Embryonic facial prominence (tissue), 1 donor: ENCODE measurements at regions not wholly inside any gene's neighbourhood (a gene's known extent, or its start where the extent isn't known, plus 50 kb on each side); places are given as distances from the start of the nearest gene placed in this dataset.
"Not testable (repeated sequence)": the region's sequence is repeated elsewhere in the genome, so short reads cannot be mapped to it uniquely, and the experiment has no call there.

Source experiments
- DNase-seq: peaks from one replicate; pipeline ENCODE4 v3.0.0-alpha.2; 2016; ENCODE audit errors: extremely low spot score

DNA sequence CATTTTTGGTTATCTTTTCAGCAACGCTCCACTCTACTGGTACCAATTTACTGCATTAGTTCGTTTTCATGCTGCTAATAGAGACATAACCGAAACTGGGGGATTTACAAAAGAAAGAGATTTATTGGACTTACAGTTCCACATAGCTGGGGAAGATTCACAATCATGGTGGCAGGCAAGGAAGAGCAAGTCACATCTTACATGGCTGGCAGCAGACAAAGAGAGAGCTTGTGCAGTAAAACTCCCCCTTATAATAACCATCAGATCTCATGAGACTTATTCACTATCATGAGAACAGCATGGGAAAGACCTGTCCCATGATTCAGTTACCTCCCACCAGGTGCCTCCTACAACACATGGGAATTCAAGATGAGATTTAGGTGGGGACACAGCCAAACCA lies 1474.2 kb upstream of the NUDT12 start:
- DNase-seq = not testable (repeated sequence)

DNA sequence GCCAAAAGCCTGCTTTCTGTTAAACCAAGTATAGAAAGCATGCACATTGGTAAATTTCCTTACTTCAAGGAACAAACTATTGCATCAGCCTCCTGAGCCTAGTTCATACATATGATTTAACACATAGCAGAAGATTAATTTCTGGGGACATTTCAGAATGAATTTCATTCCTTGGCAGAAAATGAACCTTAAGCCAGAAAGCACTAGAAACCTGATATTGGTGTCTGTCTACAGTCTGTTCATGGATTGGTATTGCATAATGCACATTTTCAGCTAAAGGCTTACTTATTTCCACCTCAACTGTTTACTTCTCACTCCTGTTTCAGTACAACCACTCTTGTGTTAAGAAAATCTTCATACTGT lies 1471.8 kb upstream of the NUDT12 start:
- DNase-seq = no peak

DNA sequence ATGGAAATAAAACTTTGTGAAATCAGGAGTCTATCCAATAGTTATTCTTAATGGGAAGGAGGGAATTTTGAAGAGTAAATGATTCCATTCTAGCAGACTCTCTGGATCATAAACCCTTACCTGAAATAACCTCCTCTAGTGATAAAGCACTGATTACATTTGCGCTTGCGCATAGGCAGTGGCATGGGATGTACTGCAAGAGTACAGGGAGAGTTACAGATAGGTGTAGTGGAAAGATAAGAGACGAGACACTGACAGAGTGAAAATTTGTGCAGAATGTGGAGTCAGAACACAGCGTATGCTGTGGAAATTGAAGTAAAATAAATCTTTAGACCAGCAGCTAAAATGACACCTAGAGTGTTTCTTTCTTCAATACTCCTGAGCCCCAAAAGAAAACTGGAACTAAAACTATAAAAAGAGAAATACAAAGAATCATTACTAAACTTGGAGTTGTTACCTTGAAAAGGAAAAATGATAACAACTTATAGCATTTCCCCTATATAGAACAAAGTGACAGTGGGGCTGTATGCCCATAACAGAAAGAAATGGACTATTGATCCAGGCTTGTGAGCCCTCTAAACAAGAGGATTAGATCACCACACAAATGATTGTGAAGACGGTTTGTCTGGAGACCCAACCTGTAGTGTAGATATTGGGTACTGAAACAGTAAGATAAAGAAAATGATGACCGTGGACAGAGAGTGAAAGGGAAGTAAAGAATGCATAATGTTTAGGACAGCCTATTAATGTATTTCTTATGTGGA lies 1471.2 kb upstream of the NUDT12 start:
- no peak for DNase-seq

DNA sequence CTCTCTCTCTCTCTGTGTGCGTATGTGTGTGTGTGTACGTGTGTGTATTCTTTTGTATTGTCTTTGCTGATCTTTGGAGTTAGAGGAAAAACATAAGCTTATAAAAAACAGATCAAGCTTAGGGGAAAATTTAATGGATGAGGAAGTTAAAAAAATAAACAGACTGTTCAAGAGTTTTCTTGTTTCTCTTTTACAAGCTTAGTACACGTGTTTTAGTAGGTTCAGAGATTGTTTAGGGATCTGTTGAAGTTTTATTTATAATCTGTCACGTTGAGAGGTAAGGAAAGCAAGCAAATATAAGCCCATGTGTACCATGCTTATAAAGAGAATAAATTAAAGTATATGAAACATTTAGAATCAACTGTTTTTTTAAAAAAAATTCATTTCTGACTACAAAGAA lies 1470.3 kb upstream of the NUDT12 start:
- no peak for DNase-seq

DNA sequence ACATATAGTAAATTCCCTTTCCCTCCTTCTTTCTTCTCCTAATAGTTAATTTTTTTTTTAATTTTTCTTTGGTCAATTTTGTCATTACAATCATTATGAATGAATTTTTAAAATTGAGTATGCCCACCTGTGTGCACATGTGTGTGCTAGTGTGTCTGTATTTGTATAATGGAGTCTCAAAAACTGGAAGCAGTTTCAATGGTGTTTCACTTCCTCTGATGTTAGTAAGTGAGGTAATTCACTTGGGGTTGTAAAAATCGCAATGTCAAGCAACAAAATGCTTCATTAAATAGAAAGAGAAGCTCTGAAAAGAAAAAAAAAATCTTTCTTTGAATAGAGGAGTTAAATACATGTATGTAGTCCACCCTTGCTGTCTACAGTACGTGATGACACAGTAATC lies 1467.6 kb upstream of the NUDT12 start:
- no peak for DNase-seq

DNA sequence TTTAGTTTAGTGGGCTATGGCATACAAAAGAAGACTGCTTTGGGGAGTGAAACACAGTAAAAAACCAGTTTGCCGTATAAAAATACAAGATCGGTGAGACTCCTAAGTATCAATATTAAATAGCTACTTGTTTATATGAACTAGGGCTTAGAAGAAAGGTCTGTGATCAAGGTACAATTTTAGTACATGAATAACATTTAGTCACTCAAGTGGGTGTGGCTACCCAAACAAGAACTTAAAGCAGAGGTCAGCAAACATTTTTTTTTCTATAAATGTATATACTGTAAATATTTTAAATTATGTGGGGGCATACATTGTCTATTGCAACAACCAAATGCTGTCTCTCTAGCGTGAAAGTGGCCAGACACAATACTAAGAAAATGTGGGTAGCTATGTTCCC lies 1452.5 kb upstream of the NUDT12 start:
- DNase-seq = no peak

DNA sequence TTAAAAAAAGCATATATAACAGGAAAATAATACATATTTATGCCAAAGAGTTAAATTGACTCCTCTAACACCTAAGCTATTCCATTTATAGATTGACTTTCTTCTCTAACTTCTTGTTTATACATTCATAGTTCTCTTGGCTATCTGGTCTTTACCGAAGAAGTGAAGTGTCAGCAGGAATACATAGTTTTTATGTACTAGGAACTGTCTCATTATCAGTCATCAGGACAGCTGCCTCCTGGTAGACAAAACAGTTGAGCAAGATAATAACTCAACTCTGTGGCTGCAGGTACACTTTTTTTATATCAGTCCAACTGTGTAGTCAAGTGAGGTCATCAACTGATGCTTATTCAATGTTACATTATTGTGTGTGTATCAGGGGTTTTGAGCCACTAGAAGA lies 1436.0 kb upstream of the NUDT12 start:
- DNase-seq = no peak

DNA sequence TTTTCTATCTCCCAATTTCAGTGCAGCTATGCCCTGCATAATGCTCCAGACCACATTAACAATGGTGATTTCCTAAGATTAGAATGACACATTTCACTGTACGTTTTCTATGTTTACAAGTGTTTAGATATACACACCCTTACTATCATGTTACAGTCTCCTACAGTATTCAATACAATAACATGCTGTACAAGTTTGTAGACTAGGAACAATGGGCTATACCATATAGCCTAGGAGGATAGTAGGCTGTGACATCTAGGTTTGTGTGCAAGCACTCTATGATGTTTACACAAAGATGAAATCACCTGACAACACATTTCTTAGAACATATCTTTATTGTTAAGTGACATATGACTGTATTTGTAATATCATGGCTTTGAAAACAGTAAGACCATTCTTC lies 1435.6 kb upstream of the NUDT12 start:
- DNase-seq = no peak

DNA sequence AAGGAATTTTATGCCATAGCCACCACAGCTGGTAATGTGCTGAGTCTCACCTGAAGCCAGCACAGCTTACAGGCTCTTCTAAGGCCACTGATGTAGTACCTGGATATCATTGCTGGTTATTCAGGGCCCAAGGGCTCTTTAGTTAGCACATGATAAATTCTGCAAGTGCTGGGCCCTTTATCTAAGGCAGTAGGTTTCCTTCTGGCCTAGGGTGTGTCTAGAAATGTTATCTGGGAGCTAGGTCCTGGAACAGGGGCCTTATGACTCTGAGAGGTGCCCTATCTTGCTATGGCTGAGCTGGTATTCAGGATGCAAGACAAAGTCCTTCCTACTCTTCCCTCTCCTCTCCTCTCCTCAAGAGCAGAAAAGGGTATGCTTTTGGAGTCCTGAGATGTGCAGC lies 1424.5 kb upstream of the NUDT12 start:
- no peak for DNase-seq

DNA sequence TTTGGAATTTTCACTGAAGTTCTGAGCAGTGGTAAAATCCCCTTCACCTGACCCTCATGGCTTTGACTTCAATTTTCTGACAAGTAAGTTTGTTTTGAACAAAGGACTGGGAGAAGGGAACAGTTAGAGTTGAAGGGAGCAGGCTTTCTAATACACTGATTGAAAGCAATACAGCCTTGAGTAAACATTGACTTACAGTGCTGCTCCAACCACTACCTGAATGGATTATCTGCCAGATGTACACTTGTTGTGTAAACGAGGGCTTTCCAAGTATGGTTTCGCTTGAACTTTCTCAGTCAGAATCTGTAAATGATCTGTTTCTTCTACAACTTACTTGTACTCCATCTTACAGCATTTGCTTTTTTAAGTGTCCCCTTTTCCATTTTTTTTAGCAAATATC lies 1414.9 kb upstream of the NUDT12 start:
- no peak for DNase-seq

DNA sequence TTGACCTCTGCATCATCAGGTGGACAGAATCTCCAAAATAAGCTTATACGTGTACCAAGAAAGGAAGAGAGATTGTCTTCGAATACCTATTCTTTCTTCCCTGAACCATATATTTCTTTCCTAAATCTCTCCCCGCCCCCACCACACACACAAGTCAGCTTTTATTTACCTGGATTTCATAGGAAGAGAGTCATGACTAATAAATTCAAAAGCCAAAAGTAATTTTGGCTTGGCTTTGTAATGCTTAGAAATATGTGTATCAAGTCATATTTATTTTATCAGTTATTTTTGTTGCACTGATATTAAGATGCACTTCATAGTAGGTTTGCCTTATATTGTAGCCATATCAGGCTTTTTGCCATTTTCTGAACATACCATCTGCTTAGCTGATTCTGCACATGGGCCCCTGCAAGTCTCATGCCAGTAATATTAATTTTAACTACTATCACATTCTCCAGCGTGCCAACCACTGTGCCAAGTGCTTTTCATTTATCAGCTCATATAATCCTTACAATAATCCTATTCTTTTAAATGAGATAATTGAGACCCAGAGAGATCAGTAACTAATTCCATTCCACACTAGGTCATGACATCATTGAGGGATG lies 1405.3 kb upstream of the NUDT12 start:
- DNase-seq = no peak

DNA sequence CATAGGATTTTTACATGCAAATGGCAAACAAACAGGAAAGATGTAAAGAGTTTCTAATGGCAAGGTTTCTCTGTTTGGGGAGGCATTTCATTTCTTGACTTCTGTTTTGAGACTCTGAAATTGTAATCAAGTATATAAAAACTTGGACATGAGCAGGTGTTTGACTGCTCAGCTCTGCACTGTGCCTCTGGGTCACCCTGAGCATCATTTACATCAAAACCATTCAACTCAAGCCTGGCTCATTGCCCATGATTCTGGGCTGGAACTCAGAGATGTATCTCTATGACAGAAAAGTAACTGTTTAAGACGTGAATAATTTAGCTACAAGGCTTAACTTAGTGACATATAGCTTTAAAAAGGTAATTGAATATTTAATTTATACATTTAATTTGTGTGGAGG lies 1402.4 kb upstream of the NUDT12 start:
- no peak for DNase-seq

DNA sequence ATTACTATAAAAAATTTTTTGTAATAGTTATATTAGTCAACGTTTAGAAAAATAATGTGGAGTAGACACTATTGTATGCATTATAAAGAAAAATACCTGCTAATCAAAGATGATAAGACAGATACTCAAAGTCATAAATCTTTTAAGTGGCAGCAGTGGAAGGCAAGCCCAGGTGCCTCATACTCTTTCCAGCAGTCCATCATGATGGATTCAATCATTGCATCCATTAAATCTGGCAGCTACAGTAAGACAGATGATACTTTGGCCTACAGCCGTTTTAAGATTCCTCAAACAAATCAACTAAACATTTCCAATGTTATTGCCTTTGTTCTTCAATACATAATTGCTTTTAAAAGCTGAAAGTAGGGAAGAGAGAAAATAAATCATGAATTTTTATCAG lies 1392.9 kb upstream of the NUDT12 start:
- DNase-seq = no peak

DNA sequence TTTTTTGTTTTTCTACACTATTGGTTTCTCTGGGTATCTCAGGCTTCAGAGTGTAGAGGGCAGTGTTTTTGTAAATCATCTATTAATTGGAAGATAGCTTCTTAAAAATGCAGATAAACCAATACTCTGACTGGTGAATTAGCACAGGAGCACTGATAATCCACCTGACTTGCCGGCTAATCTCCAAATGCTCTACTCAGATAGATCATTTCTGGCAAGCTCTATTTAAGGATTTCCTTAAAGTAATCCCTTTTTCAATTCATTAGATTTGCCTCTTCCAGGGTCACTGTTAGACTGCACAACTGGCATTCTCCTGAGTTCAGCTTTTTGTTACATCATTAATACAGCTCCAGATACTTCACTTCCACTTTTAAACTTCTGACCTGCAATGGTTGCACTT lies 1390.3 kb upstream of the NUDT12 start:
- no peak for DNase-seq

DNA sequence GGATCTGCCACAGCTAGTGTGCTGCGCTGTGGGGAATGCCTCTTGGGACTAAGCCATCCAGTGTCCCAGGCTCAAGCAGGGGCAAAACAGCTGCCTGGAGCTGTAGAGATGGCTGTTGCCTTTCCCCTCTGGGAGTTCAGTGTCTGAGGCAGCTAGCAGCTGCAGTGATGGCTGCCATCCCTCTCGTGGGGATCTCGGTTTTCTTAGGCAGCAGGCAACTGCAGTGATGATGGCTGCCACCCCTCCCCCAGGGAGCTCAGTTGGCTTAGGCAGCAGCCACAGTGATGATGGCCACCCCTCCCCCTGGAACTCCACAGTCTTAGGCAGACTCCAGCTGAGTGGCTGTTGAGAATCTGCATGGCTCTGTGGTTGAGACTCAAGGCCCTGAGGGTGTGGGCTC lies 1389.2 kb upstream of the NUDT12 start:
- no peak for DNase-seq

DNA sequence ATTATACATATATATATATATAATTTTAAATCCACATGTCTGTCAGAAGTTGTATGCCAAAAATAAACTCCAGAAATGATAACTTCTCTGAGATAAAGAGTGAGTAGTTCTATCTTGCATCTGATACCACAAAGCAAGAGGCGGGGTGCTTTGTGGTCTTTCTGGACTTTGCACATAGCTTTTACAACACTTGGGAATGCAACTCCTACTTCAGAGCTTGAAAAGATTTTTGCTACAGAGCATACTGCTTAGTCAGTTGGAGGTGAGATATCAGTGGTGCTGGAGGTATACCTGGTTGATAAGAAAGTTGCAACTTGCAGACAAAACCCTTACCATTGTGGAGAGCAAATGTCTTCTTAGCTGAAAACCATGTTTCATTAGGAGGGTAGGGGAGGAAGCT lies 1384.5 kb upstream of the NUDT12 start:
- no peak for DNase-seq

DNA sequence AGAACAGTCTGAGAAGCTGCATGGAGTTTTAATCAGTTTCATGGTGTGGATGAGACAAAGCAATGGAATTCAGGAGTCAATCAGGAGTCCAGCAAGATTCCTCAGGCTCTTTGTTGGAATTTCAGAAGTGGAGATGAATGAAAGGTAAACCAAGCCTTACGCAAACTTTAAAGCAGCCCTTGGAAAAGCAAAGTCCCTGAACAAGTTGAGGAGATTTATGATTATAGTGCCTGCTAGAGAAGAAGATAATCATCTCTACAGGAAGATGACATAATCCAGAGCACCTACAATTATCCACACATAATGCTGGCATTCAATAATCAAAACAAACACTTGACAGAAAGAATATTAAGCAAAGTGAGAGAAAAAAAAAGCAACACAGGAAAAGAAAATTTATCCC lies 1380.1 kb upstream of the NUDT12 start:
- DNase-seq = no peak

DNA sequence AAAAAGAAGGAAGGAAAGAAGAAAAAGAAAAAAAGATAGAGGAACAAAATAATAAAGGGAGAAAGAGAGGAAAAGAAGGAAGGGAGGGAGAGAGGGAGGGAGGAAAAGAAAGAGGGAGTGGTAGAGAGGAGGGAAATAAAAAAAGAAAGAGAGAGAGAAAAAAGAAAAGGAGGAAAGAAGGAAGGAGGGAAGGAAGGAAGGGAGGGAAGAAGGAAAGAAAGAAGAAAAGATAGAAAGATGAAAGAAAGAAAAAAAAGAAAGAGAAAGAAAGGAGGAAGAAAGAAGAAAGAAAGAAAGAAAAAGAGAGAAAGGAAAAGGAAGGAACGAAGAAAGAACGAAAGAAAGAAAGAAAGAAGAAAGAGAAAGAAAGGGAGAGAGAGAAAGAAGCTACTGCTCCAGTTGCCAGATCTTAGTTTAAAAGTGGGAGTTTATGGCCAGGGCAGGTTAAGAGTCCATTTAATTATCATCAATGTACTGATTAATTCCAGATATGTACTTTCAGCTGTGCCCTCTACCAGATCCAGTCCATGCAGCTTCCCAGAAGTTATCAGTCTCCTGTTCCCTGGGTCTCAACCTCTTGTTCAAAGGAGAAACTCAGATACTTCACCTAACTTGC lies 1378.5 kb upstream of the NUDT12 start:
- no peak for DNase-seq

DNA sequence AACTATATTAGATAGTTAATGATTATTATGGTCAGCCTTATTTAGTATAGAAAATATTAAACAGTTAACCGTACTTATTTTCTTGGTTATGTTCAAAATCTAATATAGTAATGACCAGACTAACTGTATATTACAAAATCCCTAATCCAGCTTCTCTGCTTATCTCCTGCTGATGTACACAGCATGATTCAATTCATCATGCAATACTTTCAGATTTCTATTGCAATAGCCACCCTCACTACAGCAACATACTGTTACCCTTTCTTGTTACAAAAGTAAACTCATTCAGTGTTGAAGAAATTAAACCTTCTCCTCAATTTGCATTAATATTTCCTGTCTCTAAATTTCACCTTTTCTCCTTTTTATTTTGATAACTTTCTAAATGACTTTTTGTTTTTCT lies 1375.0 kb upstream of the NUDT12 start:
- DNase-seq = no peak

DNA sequence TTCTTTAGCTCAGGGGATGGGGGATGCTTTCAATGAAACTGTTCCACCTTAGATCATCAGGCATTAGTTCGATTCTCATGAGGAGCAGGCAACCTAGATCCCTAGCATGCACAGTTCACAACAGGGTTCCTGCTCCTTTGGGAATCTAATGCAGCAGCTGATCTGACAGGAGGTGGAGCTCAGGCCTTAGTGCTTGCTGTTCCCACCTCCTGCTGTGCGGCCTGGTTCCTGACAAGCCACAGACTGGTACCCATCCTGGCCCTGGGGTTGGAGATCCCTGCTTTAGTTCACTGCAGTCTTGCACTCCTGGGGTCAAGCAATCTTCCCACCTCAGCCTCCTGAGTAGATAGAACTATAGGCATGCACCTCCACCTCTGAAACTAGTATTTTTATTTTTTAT lies 1369.8 kb upstream of the NUDT12 start:
- DNase-seq = no peak

DNA sequence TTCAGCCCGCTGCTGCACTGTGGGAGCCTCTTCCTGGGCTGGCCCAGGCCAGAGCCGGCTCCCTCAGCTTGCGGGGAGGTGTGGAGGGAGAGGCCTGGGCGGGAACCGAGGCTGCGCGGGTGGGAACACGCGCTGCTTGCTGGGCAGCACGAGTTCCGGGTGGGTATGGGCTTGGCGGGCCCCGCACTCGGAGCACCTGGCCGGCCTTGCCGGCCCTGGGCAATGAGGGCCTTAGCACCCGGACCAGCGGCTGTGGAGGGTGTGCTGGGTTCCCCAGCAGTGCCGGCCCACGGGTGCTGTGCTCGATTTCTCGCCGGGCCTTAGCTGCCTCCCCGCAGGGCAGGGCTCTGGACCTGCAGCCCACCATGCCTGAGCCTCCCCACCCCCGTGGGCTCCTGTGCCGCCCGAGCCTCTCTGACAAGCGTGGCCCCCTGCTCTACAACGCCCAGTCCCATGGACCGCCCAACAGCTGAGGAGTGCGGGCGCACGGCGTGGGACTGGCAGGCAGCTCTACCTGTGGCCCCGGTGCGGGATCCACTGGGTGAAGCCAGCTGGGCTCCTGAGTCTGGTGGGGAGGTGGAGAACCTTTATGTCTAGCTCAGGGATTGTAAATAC lies 1366.4 kb upstream of the NUDT12 start:
- no peak for DNase-seq

DNA sequence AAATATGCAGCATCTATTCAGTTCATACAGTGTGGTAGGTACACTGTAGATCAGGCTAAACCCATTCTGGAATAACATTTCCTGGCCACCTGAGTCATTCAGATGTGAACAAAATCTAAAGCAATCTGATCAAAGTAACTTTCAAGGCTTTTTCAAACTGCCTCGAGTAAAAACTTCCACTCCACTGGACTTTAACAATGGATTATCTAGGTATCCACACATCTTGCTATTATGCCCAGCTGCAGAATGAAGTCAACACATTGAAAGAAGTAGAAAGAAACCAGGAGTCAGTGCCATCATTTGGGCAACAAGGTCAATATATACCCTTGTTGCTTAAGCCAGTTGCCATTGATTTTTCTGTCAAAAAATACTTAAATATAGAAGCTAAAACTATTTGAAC lies 1352.6 kb upstream of the NUDT12 start:
- DNase-seq = no peak

DNA sequence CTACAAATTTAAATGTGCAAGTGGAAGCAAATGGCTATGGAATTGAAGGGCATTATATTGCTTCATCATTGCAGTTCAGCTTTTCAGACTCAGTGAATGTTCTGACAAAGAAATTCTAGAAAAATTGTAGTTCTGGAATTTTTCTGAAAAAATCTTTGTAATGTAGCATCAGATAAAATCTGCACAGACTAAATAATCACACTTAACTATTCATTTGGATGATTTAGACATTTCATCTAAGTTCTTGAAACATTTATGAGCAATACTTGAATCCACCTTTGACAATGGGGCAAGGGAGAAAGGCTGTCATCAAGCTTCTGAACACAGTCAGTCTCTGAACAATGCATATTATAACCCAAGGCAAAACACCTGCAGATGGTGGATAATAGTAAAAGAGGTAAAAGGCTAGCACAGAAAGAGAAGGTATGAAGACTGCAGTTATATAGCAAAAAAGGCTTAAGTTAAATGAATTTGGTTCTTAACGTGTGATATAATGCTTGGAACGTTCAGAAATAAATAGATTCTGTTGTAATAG lies 1352.0 kb upstream of the NUDT12 start:
- no peak for DNase-seq
